Astrocyte (in vitro differentiated cells and primary cell): ENCODE measurements at regions not wholly inside any gene's neighbourhood (a gene's known extent, or its start where the extent isn't known, plus 50 kb on each side); places are given as distances from the start of the nearest gene placed in this dataset.
A peak's percentile ranks its signal among the peaks of the same experiment; 100 is the strongest.

Source experiments
- DNase-seq: peaks from one replicate; pipeline ENCODE4 v3.0.0-alpha.2; 2010; ENCODE audit warnings: low read depth
- FAIRE-seq: peaks from 2 replicates; lab custom pipeline; 2011; peaks lifted over from hg19 to GRCh38; lab: Jason Lieb, UNC
- H2AFZ ChIP-seq: 2 replicates; pipeline ENCODE4 v1.6.0; 2012; ENCODE audit warnings: low read depth, low read length, inconsistent platforms
- H3K27ac ChIP-seq: 2 replicates; pipeline ENCODE4 v1.5.1; 2011; ENCODE audit warnings: low read depth, low read length, inconsistent platforms
- H3K27me3 ChIP-seq: 2 replicates; pipeline ENCODE4 v1.6.0; 2011; ENCODE audit warnings: low read length, inconsistent platforms; ENCODE audit not compliant: insufficient read depth
- H3K36me3 ChIP-seq: 2 replicates; pipeline ENCODE4 v1.5.1; 2011; ENCODE audit warnings: low read length, inconsistent platforms; ENCODE audit not compliant: insufficient read depth
- H3K4me1 ChIP-seq: 2 replicates; pipeline ENCODE4 v1.5.1; 2011; ENCODE audit warnings: low read length, inconsistent platforms; ENCODE audit not compliant: insufficient read depth
- H3K4me2 ChIP-seq: 2 replicates; pipeline ENCODE4 v1.6.0; 2012; ENCODE audit warnings: low read length, inconsistent platforms
- H3K4me3 ChIP-seq: 2 replicates; pipeline ENCODE4 v1.5.1; 2011; ENCODE audit warnings: low read depth, mild to moderate bottlenecking, low read length, inconsistent platforms; ENCODE audit not compliant: insufficient read depth
- H3K79me2 ChIP-seq: 2 replicates; pipeline ENCODE4 v1.6.0; 2012; ENCODE audit warnings: mild to moderate bottlenecking, low read length, inconsistent platforms; ENCODE audit not compliant: insufficient read depth
- H3K9ac ChIP-seq: 2 replicates; pipeline ENCODE4 v1.6.0; 2012; ENCODE audit warnings: mild to moderate bottlenecking, low read length, inconsistent platforms
- H3K9me3 ChIP-seq: 2 replicates; pipeline ENCODE4 v1.5.1; 2012; ENCODE audit warnings: low read depth, mild to moderate bottlenecking, low read length, inconsistent platforms; ENCODE audit not compliant: insufficient read depth
- H4K20me1 ChIP-seq: 2 replicates; pipeline ENCODE4 v1.6.0; 2012; ENCODE audit warnings: low read length, inconsistent platforms; ENCODE audit not compliant: insufficient read depth
- H3K27ac Mint-ChIP-seq: one replicate; pipeline ENCODE4 v1.8.0; 2021; ENCODE audit warnings: mild to moderate bottlenecking, mixed read lengths; ENCODE audit not compliant: unreplicated experiment
- H3K27me3 Mint-ChIP-seq: one replicate; pipeline ENCODE4 v1.8.0; 2021; ENCODE audit warnings: low read depth, mixed read lengths; ENCODE audit not compliant: unreplicated experiment
- H3K36me3 Mint-ChIP-seq: one replicate; pipeline ENCODE4 v1.8.0; 2021; ENCODE audit warnings: low read depth, mixed read lengths; ENCODE audit not compliant: unreplicated experiment
- H3K4me1 Mint-ChIP-seq: one replicate; pipeline ENCODE4 v1.8.0; 2021; ENCODE audit warnings: low read depth, mixed read lengths; ENCODE audit not compliant: unreplicated experiment
- H3K4me3 Mint-ChIP-seq: one replicate; pipeline ENCODE4 v1.8.0; 2021; ENCODE audit warnings: mild to moderate bottlenecking, moderate library complexity, mixed read lengths; ENCODE audit not compliant: unreplicated experiment
- H3K9me3 Mint-ChIP-seq: one replicate; pipeline ENCODE4 v1.8.0; 2021; ENCODE audit warnings: mild to moderate bottlenecking, mixed read lengths; ENCODE audit not compliant: unreplicated experiment
- EZH2 ChIP-seq: IDR thresholded peaks from 2 replicates; pipeline ENCODE4 v1.6.1; 2012; ENCODE audit warnings: mild to moderate bottlenecking, low read length, inconsistent platforms; ENCODE audit not compliant: insufficient read depth
- TF ChIP-seq, protein P1 (sequence below): IDR thresholded peaks from 2 replicates; pipeline ENCODE4 v1.5.1; 2011; ENCODE audit warnings: low read depth, mild to moderate bottlenecking, inconsistent platforms, low read length, moderate library complexity; ENCODE audit not compliant: insufficient read depth

DNA sequence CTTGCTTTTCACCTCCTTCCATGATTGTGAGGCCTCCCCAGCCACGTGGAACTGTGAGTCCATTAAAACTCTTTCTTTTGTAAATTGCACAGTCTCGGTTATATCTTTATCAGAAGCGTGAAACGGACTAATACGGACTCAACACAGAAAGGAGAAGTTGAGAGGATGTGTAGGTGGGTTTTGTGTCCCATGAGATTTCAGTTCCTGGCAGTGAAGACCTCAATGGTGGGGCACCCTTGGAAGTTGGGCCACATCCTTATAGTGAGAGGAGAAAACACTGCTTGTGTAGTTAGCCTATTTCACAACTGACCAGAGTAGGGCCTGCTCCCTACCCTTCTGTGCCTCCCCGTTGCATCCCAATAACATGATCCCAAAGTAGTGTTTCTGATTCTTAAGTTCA, 98.9 kb upstream of the TNC start:
- Mint-ChIP-seq H3K36me3 (no peaks in the 10 kb centered on the region), H3K27me3 (no peaks in the 10 kb centered on the region), H3K4me3 (no peak overlapping the region), H3K9me3 (peaks cover 1% of the 10 kb centered on the region), H3K27ac (no peak overlapping the region), H3K4me1 (peaks cover 35% of the 10 kb centered on the region)
- Histone ChIP-seq H3K4me3 (no peak overlapping the region), H3K4me2 (no peak overlapping the region), H3K9ac (no peak overlapping the region), H3K27me3 (no peaks in the 10 kb centered on the region), H2AFZ (no peak overlapping the region), H3K9me3 (no peaks in the 10 kb centered on the region), H3K27ac (no peak overlapping the region), H3K36me3 (no peaks in the 10 kb centered on the region), H3K4me1 (peaks cover 22% of the 10 kb centered on the region), H4K20me1 (no peaks in the 10 kb centered on the region), H3K79me2 (no peaks in the 10 kb centered on the region)
- FAIRE-seq (no peak), DNase-seq (no peak)
- TF ChIP-seq, protein P1, sequence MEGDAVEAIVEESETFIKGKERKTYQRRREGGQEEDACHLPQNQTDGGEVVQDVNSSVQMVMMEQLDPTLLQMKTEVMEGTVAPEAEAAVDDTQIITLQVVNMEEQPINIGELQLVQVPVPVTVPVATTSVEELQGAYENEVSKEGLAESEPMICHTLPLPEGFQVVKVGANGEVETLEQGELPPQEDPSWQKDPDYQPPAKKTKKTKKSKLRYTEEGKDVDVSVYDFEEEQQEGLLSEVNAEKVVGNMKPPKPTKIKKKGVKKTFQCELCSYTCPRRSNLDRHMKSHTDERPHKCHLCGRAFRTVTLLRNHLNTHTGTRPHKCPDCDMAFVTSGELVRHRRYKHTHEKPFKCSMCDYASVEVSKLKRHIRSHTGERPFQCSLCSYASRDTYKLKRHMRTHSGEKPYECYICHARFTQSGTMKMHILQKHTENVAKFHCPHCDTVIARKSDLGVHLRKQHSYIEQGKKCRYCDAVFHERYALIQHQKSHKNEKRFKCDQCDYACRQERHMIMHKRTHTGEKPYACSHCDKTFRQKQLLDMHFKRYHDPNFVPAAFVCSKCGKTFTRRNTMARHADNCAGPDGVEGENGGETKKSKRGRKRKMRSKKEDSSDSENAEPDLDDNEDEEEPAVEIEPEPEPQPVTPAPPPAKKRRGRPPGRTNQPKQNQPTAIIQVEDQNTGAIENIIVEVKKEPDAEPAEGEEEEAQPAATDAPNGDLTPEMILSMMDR = no peak
- TF ChIP-seq EZH2 = no peak

DNA sequence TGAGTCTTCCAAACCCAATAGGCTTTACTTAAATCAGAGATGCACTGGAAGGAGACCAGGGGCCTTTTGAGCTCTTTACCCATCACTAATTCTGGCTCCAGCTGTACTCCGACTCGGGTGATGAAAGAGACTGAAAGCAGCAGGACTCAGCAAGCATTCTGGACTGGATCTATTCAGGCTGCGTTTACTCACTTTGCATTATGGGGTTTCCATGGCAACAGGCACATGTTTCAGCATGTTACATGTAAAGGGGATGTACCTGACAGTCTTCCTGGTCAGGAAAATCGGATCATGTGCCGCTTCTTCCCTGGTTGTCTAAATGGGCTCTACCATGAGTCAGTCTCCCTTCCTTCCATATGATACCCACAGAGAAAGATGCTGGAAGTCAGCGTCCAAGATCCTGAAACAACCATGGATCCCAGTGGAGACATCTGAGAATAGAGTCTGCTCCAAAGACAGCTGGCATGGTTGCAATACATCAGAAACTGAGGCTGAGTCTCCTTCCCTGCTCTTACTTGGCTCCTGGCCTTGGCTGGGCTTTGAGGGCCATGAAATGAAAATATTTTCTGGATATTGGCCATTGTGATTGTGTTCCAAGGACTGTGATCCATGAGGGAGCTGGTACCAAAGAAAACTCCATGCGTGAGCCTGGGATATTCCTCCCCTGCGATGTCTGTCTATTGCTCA, 102.5 kb upstream of the TNC start:
- DNase-seq = no peak
- no peak overlapping the region for H3K9ac ChIP-seq
- Mint-ChIP-seq H3K27me3 (peaks cover 2% of the 10 kb centered on the region), H3K4me1 (peaks cover 11% of the 10 kb centered on the region), H3K4me3 (no peak overlapping the region), H3K27ac (peak overlapping the region; percentile 50), H3K9me3 (peaks cover 1% of the 10 kb centered on the region), H3K36me3 (no peaks in the 10 kb centered on the region)
- no peak overlapping the region for H3K27ac ChIP-seq
- no peaks in the 10 kb centered on the region for H3K79me2 ChIP-seq
- H3K27me3 ChIP-seq = no peaks in the 10 kb centered on the region
- no peak overlapping the region for H2AFZ ChIP-seq
- no peaks in the 10 kb centered on the region for H4K20me1 ChIP-seq
- H3K4me3 ChIP-seq = no peak overlapping the region
- H3K4me2 ChIP-seq = no peak overlapping the region
- H3K4me1 ChIP-seq = no peaks in the 10 kb centered on the region
- TF ChIP-seq, protein P1 = no peak
- no peak for TF ChIP-seq EZH2
- no peaks in the 10 kb centered on the region for H3K36me3 ChIP-seq
- FAIRE-seq = no peak
- no peaks in the 10 kb centered on the region for H3K9me3 ChIP-seq

DNA sequence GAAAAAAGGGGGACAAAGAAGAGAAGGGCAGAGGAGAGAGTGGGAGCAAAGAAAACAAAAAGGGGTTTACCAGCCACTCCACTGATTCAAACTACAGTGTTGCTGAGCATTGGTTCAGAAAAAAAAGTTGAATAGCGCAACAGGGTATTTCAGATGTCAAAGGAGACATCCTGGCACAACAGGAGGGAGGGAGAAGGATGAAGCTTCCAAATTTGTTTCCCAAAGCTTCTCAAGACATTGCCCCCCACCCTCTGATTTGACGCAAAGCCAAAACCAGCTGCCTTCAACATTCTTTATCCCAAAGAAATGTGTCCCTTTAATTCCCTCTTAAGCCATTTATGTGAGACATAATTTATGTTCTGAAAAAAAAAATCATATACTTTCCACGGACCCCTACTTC, 105.5 kb upstream of the TNC start:
- Histone ChIP-seq H3K79me2 (no peaks in the 10 kb centered on the region), H3K4me3 (no peak overlapping the region), H3K9me3 (no peaks in the 10 kb centered on the region), H3K27me3 (no peaks in the 10 kb centered on the region), H2AFZ (no peak overlapping the region), H4K20me1 (no peaks in the 10 kb centered on the region), H3K9ac (no peak overlapping the region), H3K36me3 (no peaks in the 10 kb centered on the region), H3K27ac (no peak overlapping the region), H3K4me1 (no peaks in the 10 kb centered on the region), H3K4me2 (no peak overlapping the region)
- no peak for DNase-seq
- Mint-ChIP-seq H3K9me3 (peaks cover 1% of the 10 kb centered on the region), H3K27me3 (peaks cover 2% of the 10 kb centered on the region), H3K27ac (no peak overlapping the region), H3K36me3 (no peaks in the 10 kb centered on the region), H3K4me1 (peaks cover 6% of the 10 kb centered on the region), H3K4me3 (no peak overlapping the region)
- no peak for FAIRE-seq
- no peak for TF ChIP-seq EZH2
- TF ChIP-seq, protein P1 = no peak
